ENCODE measurements at regions not wholly inside any gene's neighbourhood (a gene's known extent, or its start where the extent isn't known, plus 50 kb on each side); places are given as distances from the start of the nearest gene placed in this dataset.

DNA sequence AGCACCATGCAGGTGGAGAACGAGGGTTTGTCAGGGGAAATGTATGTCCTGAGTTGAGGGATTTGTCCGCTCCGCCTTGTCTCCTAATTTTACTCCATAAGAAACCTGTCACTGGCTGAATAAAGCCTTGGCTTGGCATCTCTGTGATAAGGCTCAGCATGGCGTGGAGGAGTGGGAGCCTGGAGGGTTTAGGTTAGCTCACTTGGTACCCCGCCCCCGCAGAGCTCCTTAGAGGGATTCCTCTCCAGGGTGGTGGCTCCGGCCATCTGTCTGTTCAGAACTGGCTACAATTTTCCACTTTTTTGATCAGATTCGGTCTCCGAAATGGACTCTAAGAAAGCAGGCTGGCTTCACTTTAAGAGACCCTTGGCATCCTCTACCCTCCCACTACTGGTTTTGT, 192.2 kb upstream of the SYNDIG1 start:
- no peak for TF ChIP-seq ZBTB7A (IDR thresholded peaks at IDR 0.05; ENCODE audit: low read depth)
- TF ChIP-seq FOXM1 (IDR thresholded peaks at IDR 0.05; ENCODE audit: borderline replicate concordance, low read depth), result no peak
- no peak for TF ChIP-seq TAF1 (IDR thresholded peaks at IDR 0.05; ENCODE audit: low read depth)
- TF ChIP-seq CREB1 (IDR thresholded peaks at IDR 0.05; ENCODE audit: low read depth), result no peak
- TF ChIP-seq YY1 (IDR thresholded peaks at IDR 0.05; ENCODE audit: low read depth), result no peak
- TF ChIP-seq, protein P1, sequence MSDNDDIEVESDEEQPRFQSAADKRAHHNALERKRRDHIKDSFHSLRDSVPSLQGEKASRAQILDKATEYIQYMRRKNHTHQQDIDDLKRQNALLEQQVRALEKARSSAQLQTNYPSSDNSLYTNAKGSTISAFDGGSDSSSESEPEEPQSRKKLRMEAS (IDR thresholded peaks at IDR 0.05), result no peak

DNA sequence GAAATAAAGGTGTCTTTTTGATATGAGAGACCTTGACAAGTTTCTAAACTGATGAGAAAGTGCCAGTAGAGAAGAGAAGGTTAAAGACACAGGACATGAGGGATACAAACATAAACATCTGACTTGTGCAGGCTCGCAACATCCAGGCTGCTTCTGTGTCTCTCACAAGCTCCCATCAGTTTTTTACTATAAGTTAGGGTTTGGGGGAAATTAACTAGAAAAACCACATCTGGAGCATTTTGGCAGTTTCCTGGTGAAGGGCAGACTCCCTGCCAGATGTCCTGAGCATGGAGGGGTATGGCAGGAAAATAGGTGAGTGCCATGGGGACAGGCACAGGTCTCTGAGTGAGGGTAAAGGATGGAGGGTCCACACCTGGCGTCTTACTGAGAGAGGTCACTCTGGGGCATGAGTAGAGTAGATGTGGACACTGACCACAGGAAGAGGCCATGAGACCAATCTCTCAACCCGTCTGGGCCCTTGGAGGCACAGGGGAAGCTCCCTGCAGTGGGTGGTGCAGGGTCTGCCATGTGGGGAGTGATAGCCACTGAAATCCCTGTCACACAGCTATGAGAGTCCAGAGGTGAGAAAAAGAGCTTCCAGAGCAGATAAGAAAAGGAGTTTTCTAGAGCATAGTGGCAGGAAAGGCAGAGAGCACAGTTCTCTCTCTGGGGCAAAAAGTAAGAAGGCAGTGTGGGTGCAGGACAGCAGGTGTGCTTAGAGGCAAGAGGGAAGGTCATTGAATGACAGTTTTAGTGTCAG, 193.3 kb upstream of the SYNDIG1 start:
- TF ChIP-seq, protein P2, sequence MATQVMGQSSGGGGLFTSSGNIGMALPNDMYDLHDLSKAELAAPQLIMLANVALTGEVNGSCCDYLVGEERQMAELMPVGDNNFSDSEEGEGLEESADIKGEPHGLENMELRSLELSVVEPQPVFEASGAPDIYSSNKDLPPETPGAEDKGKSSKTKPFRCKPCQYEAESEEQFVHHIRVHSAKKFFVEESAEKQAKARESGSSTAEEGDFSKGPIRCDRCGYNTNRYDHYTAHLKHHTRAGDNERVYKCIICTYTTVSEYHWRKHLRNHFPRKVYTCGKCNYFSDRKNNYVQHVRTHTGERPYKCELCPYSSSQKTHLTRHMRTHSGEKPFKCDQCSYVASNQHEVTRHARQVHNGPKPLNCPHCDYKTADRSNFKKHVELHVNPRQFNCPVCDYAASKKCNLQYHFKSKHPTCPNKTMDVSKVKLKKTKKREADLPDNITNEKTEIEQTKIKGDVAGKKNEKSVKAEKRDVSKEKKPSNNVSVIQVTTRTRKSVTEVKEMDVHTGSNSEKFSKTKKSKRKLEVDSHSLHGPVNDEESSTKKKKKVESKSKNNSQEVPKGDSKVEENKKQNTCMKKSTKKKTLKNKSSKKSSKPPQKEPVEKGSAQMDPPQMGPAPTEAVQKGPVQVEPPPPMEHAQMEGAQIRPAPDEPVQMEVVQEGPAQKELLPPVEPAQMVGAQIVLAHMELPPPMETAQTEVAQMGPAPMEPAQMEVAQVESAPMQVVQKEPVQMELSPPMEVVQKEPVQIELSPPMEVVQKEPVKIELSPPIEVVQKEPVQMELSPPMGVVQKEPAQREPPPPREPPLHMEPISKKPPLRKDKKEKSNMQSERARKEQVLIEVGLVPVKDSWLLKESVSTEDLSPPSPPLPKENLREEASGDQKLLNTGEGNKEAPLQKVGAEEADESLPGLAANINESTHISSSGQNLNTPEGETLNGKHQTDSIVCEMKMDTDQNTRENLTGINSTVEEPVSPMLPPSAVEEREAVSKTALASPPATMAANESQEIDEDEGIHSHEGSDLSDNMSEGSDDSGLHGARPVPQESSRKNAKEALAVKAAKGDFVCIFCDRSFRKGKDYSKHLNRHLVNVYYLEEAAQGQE (IDR thresholded peaks at IDR 0.05; ENCODE audit: low read depth), result no peak
- TF ChIP-seq TCF12 (IDR thresholded peaks at IDR 0.05; ENCODE audit: low read depth) (no peak), TAF1 (IDR thresholded peaks at IDR 0.05; ENCODE audit: low read depth) (no peak), CEBPB (IDR thresholded peaks at IDR 0.05) (no peak), NFIC (IDR thresholded peaks at IDR 0.05) (no peak), YY1 (IDR thresholded peaks at IDR 0.05; ENCODE audit: low read depth) (no peak), ZBTB7A (IDR thresholded peaks at IDR 0.05; ENCODE audit: low read depth) (no peak), RAD21 (IDR thresholded peaks at IDR 0.05; ENCODE audit: low read depth) (no peak), TEAD4 (IDR thresholded peaks at IDR 0.05) (no peak), FOXM1 (IDR thresholded peaks at IDR 0.05; ENCODE audit: borderline replicate concordance, low read depth) (no peak), EP300 (IDR thresholded peaks at IDR 0.05; ENCODE audit: borderline replicate concordance) (no peak), CREB1 (IDR thresholded peaks at IDR 0.05; ENCODE audit: low read depth) (no peak), EGR1 (IDR thresholded peaks at IDR 0.05) (no peak)
- TF ChIP-seq, protein P3, sequence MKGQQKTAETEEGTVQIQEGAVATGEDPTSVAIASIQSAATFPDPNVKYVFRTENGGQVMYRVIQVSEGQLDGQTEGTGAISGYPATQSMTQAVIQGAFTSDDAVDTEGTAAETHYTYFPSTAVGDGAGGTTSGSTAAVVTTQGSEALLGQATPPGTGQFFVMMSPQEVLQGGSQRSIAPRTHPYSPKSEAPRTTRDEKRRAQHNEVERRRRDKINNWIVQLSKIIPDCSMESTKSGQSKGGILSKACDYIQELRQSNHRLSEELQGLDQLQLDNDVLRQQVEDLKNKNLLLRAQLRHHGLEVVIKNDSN (IDR thresholded peaks at IDR 0.05), result no peak
- TF ChIP-seq, protein P1 (IDR thresholded peaks at IDR 0.05), result no peak

DNA sequence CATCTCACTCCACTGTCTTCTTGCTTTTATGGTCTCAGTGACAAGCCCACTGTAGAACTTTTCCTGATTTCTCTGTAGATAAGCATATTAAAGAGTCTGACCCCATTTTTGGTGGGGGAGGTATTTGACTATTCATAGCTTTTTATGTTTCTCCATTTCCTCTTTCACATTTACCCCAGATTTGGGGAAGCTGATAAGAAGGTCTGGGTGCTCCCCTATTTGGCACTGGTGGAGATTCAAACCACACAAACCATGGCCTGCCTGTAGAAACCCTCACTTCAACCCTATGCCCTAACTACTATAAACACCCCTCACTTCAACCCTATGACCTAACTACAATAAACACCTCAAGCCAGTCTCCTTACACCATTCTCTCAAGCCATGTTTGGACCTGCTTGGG, 196.2 kb upstream of the SYNDIG1 start:
- TF ChIP-seq NFIC (IDR thresholded peaks at IDR 0.05), result no peak
- TF ChIP-seq TCF12 (IDR thresholded peaks at IDR 0.05; ENCODE audit: low read depth), result no peak
- TF ChIP-seq, protein P1 (IDR thresholded peaks at IDR 0.05), result no peak
- TF ChIP-seq, protein P3 (IDR thresholded peaks at IDR 0.05), result no peak
- TF ChIP-seq FOXM1 (IDR thresholded peaks at IDR 0.05; ENCODE audit: borderline replicate concordance, low read depth), result no peak
- TF ChIP-seq TAF1 (IDR thresholded peaks at IDR 0.05; ENCODE audit: low read depth), result no peak
- TF ChIP-seq CREB1 (IDR thresholded peaks at IDR 0.05; ENCODE audit: low read depth), result no peak
- TF ChIP-seq YY1 (IDR thresholded peaks at IDR 0.05; ENCODE audit: low read depth), result no peak
- TF ChIP-seq CEBPB (IDR thresholded peaks at IDR 0.05), result no peak
- TF ChIP-seq, protein P2 (IDR thresholded peaks at IDR 0.05; ENCODE audit: low read depth), result no peak
- TF ChIP-seq RAD21 (IDR thresholded peaks at IDR 0.05; ENCODE audit: low read depth), result no peak
- no peak for TF ChIP-seq EP300 (IDR thresholded peaks at IDR 0.05; ENCODE audit: borderline replicate concordance)
- TF ChIP-seq ZBTB7A (IDR thresholded peaks at IDR 0.05; ENCODE audit: low read depth), result no peak

DNA sequence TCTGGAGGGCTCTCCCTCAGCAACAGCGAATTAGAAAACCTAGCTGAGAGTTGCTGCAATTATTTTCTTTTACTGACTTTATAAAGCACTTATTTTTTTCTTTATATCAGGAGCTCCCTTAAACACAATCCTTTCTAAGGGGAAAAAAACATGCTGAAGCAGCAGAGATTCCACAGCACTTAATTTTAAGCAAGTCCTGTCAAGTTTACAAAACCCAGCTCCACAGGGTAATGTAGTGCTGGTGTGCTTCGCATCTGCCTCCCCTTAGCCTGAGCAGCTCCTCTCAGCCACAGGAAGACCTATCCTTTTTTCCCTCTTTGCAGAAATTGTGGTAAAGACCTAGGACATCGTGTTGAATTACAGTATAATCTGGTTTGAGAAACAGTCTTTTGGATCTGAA, 208.1 kb upstream of the SYNDIG1 start:
- no peak for TF ChIP-seq TEAD4 (IDR thresholded peaks at IDR 0.05)
- no peak for TF ChIP-seq ZBTB7A (IDR thresholded peaks at IDR 0.05; ENCODE audit: low read depth)
- no peak for TF ChIP-seq CREB1 (IDR thresholded peaks at IDR 0.05; ENCODE audit: low read depth)
- TF ChIP-seq, protein P1 (IDR thresholded peaks at IDR 0.05), result no peak
- TF ChIP-seq EP300 (IDR thresholded peaks at IDR 0.05; ENCODE audit: borderline replicate concordance), result no peak
- no peak for TF ChIP-seq EGR1 (IDR thresholded peaks at IDR 0.05)

DNA sequence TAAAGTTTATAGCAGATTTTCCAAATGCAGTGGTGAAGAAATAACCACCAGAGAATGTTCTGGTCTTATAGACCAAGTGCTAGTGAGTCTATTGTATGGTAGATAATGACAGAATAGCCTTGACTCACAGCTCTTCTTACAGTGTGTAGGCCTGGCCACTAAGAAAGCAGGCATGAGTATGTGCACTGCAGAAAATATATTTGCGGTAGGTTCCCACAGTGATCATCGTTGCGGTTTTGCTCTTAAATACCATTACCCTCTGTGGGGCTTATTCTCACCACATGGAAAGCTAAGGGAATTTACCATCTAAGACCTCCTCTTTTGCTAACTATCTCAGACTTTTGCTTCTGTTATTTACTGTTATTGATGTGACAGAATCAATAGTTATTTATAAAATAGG, 212.3 kb upstream of the SYNDIG1 start:
- TF ChIP-seq EP300 (IDR thresholded peaks at IDR 0.05; ENCODE audit: borderline replicate concordance) (no peak), FOXM1 (IDR thresholded peaks at IDR 0.05; ENCODE audit: borderline replicate concordance, low read depth) (no peak), TAF1 (IDR thresholded peaks at IDR 0.05; ENCODE audit: low read depth) (no peak), TEAD4 (IDR thresholded peaks at IDR 0.05) (no peak), NFIC (IDR thresholded peaks at IDR 0.05) (no peak), ZBTB7A (IDR thresholded peaks at IDR 0.05; ENCODE audit: low read depth) (no peak), CREB1 (IDR thresholded peaks at IDR 0.05; ENCODE audit: low read depth) (no peak), EGR1 (IDR thresholded peaks at IDR 0.05) (no peak), YY1 (IDR thresholded peaks at IDR 0.05; ENCODE audit: low read depth) (no peak), TCF12 (IDR thresholded peaks at IDR 0.05; ENCODE audit: low read depth) (no peak), CEBPB (IDR thresholded peaks at IDR 0.05) (no peak), RAD21 (IDR thresholded peaks at IDR 0.05; ENCODE audit: low read depth) (no peak)
- TF ChIP-seq, protein P2 (IDR thresholded peaks at IDR 0.05; ENCODE audit: low read depth), result no peak
- TF ChIP-seq, protein P1 (IDR thresholded peaks at IDR 0.05), result no peak
- TF ChIP-seq, protein P3 (IDR thresholded peaks at IDR 0.05), result no peak

Measured in Ishikawa (cell line).